GM12892 (cell line): ENCODE measurements at regions not wholly inside any gene's neighbourhood (a gene's known extent, or its start where the extent isn't known, plus 50 kb on each side); places are given as distances from the start of the nearest gene placed in this dataset.

Experiments used
- POLR2A ChIP-seq: IDR thresholded peaks from 2 replicates; pipeline ENCODE4 v1.6.1; 2011; ENCODE audit warnings: low read depth, low read length, control low read depth
- POLR2AphosphoS5 ChIP-seq: IDR thresholded peaks from 2 replicates; pipeline ENCODE4 v1.6.1; 2011; ENCODE audit warnings: low read depth, low read length, control low read depth

DNA sequence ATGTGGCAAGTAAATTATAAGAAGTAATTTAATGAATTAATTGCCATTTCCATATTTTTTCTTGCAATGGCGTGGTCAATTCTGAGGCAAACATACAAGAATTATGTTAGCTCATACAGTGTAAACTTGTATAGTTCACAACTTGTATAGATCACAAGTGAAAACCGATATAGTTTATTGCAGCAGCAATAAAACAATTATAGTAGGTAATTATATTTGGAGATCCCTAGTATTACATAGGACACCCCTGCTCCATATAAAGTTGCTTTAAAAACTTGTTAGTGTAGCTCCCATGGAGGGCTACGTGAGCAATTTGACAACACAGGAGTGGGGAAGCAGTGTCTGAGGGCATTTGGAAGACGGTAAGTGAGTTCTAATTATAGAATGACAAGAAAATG, 288.2 kb downstream of the SOCS6 start:
- TF ChIP-seq POLR2A (no peak), POLR2AphosphoS5 (no peak)
